ENCODE measurements at regions not wholly inside any gene's neighbourhood (a gene's known extent, or its start where the extent isn't known, plus 50 kb on each side); places are given as distances from the start of the nearest gene placed in this dataset.
A peak's percentile ranks its signal among the peaks of the same experiment; 100 is the strongest.

GRCh38 chr21:16074950-16075489 is 345.2 kb downstream of the USP25 start:
- no peak for DNase-seq

DNA sequence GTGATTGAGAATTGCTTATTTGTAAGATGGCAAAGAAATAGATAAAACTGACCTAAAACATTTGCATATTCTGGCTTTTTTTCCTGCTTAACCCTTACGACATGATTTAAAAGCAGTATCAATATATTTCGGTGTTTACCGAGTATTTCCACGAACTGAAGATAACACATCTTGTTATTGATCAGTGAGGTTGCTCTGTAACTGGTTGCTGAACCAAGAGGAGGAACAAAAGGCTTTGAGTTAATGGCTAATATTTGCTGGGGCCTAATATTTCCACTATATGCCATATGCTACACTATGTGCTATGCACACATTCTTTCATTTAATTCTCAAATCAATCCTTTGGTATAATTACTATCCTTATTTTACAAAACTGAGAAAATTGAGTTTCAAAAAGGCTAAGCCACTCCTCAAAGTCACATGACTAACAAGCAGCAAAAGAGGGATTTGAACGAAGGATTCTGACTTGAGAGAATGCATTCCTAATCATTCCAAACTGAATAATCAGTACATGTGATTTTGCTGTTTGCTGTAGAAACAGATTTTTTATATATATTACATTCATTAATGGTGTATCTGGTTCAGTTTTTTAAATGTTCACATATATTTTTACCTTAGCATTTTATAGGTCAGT is 346.0 kb downstream of the USP25 start:
- no peak for DNase-seq

GRCh38 chr21:16076465-16076864 is 346.7 kb downstream of the USP25 start:
- no peak for DNase-seq

DNA sequence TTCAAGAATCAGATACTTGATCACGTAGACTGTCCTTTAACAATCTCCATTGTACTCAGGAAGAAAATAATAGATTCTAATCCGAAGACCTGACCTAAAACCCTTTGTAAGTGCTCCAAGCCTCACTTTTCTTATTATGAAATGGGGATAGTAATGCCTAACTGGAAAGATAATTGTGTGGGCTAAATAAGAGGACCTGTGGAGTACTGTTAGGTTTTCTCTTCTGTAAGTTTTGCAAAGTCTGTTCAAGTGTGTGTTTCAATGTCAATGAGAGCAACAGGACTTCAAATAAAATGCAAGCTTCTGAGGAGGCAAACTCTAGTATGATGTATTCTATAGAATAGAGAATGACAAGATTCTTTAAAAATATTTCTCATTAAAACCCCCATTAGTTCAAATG is 348.6 kb downstream of the USP25 start:
- no peak for DNase-seq

DNA sequence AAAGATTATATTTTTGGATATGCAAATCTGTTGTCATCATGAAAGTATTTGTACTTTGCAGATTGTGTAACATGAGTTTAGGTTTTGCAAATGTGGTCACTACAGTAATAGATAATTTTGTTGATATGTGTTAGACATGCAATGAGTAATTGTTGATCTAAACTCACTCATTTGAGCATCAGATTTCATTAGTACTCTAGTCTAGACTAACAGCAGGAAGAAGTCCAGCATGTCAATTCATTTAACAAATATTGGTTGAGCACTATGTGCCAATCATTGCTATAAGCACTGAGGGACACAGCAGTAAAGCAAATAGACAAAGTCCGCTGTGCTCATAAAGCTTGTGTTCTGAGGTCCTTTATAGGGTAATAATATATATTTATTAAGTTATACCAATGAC is 350.0 kb downstream of the USP25 start:
- DNase-seq: no peak

DNA sequence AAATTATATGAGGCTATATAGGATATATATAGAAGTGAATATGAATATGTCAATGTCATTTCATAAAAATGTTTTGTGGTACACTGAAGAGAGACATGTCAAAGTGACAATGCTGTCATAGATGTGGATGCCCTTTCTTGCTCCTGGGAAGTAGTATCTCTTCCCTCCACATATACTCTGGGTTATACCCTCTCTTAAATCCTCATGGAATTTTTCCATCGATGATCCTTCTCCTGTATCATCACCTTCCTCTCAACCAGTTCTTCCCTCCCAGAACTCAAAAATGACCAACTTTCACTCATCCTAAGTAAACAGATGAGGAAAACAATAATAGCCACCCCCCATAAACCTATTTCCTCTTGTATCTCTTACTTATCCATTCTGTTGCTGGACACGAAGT is 351.5 kb downstream of the USP25 start:
- DNase-seq: no peak

- peak; percentile 45 for DNase-seq
Measured at GRCh38 chr21:16082038-16082816, 352.4 kb downstream of the USP25 start.

GRCh38 chr21:16084776-16085364 is 355.1 kb downstream of the USP25 start:
- DNase-seq: no peak

DNA sequence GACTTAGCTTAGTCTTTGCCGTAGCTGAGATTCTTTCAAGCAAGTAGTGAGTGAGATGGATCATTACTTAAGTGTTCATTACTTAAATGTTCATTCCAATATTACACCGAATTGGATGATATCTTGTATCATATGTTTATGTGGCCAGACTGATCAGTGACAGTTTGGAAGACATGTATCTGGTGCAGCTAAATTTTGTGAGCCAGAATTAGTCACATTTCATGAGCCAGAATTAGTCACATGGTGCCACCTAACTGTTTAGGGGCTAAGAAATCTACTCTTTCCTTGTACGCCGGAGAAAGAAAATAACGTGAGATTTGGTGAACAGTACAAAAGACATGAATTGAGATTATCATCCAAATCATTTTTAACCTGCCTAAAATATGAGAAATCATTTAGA is 355.6 kb downstream of the USP25 start:
- DNase-seq: no peak

DNA sequence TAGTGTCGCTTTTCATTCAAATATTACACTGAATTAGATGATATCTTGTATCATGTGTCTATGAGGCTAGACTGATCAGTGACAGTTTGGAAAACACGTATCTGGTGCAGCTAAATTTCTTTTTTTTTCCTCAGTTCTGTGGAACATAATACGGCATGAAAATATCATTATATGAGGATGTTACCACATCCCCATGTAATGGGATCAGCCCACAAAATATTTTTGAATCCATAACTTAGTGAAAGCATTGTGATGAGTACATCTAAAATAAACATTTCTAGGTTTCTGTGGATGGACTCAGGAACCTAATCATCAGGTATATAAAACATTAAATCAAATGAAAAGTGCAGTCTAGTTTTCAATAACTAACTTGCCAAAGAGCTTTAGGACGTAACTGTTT is 356.3 kb downstream of the USP25 start:
- no peak for DNase-seq

DNA sequence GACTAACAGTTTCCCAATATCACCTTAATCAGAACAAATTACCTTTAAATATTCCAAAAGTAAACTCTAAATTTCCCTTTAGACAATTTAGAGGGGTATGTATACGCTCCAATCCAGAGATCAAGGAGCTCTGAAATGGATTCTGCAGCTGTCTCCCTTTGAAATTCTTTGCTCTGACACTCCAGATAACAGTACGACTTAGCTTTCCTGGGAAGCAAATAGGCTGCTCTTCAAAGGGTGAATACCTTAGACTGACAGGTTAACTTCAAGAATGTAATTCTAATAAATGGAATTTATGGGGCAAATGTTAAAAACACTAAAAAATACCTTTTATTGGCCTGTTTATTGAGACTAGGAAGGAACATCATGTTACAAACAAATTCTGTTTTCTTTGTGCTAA is 357.2 kb downstream of the USP25 start:
- no peak for DNase-seq

DNA sequence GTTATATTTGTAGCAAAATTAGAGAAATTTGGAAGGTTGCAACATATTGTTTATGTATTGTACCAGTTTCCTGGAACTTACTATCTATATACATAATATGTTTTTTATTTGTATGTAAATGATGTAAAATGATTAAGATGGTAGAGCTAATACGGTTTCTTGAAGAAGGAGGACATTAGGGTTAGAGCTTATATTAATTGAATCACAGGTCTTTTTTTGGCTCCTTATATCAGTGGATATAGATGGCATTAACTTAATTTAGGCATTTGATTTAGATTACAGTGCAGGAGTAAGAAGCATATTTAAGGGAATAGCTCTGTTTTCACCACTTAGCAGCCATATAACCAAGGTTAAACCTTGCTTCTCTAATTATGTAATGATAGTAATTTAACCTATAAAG is 357.7 kb downstream of the USP25 start:
- no peak for DNase-seq

DNA sequence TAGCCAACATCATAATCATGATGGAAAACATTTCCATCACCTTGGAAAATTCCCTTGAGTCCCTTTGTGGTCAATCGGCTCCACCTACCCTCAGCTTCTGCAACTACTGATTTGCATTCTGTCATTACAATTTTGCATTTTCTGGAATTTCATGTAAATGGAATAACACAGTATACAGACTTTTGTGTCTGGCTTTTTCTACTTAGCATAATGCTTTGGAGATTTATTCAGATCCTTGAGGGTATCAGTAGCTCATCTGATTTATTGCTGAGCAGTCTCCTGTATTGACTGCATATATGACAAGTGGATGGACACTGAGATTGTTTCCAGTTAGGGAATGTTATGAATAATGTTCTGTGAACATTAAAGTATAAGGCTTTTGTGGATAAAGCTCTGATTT is 358.3 kb downstream of the USP25 start:
- DNase-seq: no peak

- DNase-seq: no peak
Measured at GRCh38 chr21:16095005-16095404, 365.2 kb downstream of the USP25 start.

GRCh38 chr21:16096988-16097387 is 367.2 kb downstream of the USP25 start:
- no peak for DNase-seq

DNA sequence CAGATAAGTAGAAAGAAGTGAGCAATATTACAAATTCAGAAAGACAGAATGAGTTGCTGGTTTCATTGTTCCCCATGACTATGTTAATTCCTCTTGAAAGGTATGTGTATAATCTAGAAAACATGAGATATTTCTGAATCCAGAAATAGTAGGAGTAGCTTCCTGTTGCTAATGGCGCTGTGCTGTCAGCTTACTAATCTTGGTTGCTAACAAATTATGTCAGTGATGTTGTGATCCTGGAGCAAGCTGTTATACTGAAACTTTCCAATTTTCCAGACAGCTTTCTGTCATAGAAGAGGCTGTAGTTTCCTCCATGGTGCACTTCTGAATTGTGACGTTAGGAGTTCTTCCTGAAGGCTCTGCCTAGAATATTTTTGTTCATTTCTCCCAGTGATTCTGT is 372.3 kb downstream of the USP25 start:
- DNase-seq: no peak

GRCh38 chr21:16108561-16109075 is 378.8 kb downstream of the USP25 start:
- no peak for DNase-seq

DNA sequence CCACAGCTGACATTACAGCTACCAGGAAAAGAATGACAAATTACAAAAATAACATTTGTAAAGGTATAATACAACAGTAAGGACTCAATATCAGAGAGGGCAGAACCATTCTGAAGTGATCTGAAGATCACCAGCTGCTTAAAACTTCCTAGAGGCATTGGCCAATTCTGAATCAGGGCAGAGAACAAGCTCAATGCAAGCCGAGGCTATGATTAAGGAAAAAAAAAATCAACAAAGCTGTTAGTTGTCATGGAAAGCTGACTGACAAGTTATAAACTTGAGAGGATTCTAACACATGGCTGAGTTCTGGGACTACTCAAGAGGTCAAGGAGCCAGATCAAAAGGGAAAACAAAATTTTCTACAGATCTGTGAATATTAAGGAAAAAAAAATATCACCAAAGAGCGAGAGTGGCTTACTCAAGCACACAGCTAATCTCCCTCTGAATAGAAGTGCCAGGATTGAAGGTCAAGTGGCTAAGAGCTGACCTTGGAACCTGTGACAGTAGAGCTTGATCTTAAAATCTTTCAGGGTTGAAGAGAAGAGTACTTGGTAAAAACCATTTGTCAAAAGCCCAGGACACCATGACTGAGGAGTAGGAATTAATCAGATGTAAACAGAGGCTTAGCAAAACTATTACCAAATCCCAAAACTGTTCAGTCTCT is 383.4 kb downstream of the USP25 start:
- DNase-seq: no peak

- no peak for DNase-seq
Measured at GRCh38 chr21:16115461-16115860, 385.7 kb downstream of the USP25 start.

GRCh38 chr21:16116069-16116468 is 386.3 kb downstream of the USP25 start:
- no peak for DNase-seq

DNA sequence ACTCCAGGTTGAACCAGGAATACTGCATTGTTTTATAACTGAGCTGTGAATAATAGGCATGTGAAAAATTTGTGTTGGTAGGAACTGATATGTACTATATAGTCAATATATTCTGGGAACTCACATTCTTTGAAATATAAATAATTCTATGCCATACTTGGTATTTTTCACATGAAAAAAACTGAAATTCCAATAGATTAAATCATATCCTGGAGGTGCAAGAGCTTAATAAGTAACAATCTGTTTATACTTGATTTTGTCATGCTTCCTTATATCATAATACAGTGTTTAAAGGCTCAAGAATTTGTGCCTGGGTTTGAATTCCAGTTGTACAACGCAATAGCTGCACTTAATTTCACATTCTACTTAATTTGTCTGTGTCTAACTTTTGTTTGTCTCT is 387.0 kb downstream of the USP25 start:
- DNase-seq: no peak

GRCh38 chr21:16117331-16117730 is 387.5 kb downstream of the USP25 start:
- no peak for DNase-seq

- no peak for DNase-seq
Measured at GRCh38 chr21:16117851-16118590, 388.2 kb downstream of the USP25 start.

All from NCI-H345 (cell line).